ENCODE measurements at regions not wholly inside any gene's neighbourhood (a gene's known extent, or its start where the extent isn't known, plus 50 kb on each side); places are given as distances from the start of the nearest gene placed in this dataset.

DNA sequence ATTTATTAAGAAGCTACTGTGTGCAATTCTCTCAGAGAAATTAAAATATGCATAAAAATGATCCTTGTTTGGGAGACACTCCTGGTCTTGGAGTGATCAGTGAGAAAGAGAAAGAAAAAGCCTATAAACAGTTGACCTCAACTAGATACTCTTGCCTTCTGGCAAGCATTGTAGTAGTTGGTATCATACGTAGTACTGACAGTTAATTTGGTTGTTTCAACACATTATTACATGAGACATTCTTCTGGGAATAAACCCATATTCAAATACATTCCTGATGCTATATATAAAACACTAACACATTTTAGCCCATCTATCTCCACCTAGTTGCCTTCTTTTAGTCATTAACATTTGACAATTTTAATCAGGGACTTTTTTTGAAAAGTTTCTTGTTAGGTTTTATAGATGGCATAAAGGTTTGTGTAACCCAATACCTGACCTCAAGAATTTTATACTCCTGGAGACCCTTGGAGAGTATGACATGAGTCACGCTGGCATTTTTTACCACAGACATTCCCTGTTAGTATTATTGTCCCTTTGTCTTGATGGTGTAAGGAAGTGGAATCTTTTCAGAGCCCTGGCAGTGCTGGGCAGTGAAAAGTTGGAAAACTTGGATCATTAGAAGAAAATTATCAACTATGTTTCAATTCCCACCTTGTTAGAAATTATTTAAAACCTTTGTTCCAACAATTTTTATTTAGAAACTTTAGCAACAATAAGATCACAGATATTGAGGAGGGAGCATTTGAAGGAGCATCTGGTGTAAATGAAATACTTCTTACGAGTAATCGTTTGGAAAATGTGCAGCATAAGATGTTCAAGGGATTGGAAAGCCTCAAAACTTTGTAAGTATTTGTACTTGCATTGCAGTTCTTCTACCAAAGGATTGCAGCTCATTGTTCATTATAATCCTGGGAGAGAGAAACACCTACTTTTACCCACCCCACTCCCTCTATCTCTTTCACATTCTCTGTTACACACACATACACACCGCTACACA is 167.1 kb upstream of the PACRGL start:
- DNase-seq (no peak), ATAC-seq (ENCODE audit: poor library complexity) (no peak)
- intact Hi-C loops (cut with DNase I) = no loop called here

- intact Hi-C loops (cut with DNase I) = no loop called here
- DNase-seq = no peak
These were observed 161.4 kb upstream of the PACRGL start for GRCh38 chr4:20538905-20539304.

DNA sequence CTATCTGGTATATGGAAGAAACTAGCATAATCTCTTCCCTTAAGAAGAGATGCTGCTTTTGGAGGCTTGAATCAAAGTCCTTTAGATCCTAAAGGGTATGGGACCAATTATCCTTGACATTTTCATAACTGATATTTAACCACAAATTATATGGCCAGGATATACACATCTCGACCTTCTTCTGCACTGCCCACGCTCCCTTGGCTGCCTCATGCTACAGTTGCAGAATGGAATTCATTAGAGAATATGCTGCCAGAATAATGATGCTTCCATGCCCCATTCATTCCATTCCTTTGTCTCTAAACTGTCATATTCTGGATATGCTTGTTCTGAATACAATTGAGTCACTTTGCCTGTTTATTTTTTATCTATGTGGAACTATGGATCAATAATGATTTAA is 157.1 kb upstream of the PACRGL start:
- ATAC-seq (ENCODE audit: poor library complexity) = no peak
- intact Hi-C loops (cut with DNase I) = no loop called here
- no peak for DNase-seq

More at GRCh38 chr4:20538905-20539304, 161.4 kb upstream of the PACRGL start:
- ATAC-seq (ENCODE audit: poor library complexity) = no peak

DNA sequence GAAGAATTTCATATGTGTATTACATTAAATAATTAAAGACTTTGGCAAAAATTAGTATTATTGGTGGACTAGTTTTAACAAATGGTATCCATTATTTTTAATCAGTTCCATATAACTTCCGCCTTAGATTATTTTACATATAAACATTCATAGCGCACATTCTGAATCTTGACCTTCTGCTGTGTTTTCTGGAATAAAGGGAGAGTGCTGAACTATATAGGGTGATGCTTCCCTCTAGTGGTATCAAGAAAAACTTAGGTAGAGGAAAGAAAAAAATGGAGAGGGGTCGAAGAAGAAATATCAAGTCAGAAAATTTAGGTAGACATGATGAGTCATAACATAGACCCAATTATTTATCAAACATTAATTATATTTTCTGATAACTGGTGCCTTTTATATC is 155.6 kb upstream of the PACRGL start:
- intact Hi-C loops (cut with DNase I) = loop anchor here (5.0 kb wide), 1 partner anchor 122 kb away; no protein-coding TSS in a partner anchor
- no peak for DNase-seq
- ATAC-seq (ENCODE audit: poor library complexity) = peak; percentile 48

- no peak for DNase-seq
- ATAC-seq (ENCODE audit: poor library complexity) = no peak
- intact Hi-C loops (cut with DNase I) = no loop called here
These were observed 148.3 kb upstream of the PACRGL start for GRCh38 chr4:20552004-20552403.

- DNase-seq (no peak), ATAC-seq (ENCODE audit: poor library complexity) (no peak)
- intact Hi-C loops (cut with DNase I) = no loop called here
These were observed 146.1 kb upstream of the PACRGL start for GRCh38 chr4:20554134-20554533.

- DNase-seq = no peak
- intact Hi-C loops (cut with DNase I) = no loop called here
- ATAC-seq (ENCODE audit: poor library complexity) = no peak
These were observed 135.1 kb upstream of the PACRGL start for GRCh38 chr4:20565075-20565721.

DNA sequence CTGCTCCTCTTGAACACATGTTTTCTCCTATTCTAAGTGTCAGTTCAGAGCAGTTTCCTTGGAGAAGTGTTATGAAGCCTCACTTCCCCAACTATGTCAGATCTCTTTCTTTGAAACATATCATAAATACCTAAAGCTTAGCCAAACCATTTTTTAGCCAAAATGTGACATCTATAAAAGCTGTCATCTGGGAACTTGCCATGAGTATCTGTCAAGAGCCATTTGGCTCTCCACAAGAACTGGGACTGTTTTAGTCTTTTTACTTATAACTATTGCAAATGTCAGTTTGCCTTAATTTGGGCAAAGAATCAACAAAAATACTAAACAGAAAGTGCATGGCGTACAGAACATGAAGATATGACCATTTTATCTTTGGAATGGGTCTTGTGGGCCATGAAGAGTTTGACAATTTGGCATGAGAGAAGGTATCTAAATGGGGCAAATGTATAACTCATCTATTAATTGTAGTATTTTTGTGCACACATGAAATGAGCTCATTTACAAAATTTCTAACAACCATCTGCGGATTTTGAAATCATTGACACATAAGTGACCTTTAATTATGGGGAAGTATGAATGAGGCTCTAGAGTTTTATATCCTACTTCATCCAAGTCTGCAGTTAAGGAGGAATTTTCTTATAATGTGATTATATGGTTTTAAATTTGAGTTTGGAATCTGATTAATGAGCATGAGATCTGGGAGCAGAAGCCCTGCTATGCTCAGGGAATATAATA is 129.1 kb upstream of the PACRGL start:
- no peak for DNase-seq
- no peak for ATAC-seq (ENCODE audit: poor library complexity)
- intact Hi-C loops (cut with DNase I) = no loop called here

GRCh38 chr4:20572976-20573375 is 127.3 kb upstream of the PACRGL start:
- no peak for ATAC-seq (ENCODE audit: poor library complexity)
- intact Hi-C loops (cut with DNase I) = no loop called here

DNA sequence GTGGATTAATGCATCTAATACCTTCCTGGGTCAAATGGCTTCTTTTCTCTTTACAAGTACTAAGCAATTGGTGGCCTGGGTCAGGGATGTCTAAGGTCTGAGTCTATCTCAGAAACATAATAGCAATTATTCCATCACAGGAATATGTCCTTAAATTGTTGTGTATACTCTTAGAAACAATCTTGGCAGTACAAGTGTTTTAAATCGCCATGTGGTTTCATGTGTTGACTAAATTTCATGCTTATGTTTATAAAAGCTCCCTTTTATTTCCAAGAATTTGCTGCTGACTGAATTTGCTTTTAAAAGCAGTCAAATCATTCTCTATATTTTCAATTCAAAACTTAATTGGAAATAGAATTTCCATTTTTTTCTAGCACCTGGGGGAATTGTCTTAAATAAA is 125.3 kb upstream of the PACRGL start:
- ATAC-seq (ENCODE audit: poor library complexity) (no peak), DNase-seq (no peak)
- intact Hi-C loops (cut with DNase I) = no loop called here

More at GRCh38 chr4:20572976-20573375, 127.3 kb upstream of the PACRGL start:
- no peak for DNase-seq

DNA sequence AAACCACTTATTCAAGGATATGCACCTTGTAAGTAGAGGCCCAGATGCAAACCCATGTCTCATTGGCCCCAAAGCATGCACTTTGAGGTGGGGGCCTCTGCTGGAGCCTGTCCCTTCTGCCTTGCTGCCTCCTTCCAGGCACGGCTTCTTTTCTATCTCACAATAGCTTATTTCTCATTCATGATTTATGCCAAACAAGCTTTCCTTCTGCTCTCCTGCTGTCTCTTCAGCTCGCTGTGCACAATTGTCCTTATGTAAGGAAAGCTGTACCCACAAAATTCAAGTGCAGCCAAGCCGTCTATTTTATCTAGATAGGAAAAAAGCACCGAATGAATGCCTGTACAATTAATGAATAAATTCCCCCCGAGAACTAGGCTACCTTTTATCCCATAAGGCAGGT is 124.8 kb upstream of the PACRGL start:
- intact Hi-C loops (cut with DNase I) = no loop called here
- no peak for DNase-seq
- no peak for ATAC-seq (ENCODE audit: poor library complexity)

DNA sequence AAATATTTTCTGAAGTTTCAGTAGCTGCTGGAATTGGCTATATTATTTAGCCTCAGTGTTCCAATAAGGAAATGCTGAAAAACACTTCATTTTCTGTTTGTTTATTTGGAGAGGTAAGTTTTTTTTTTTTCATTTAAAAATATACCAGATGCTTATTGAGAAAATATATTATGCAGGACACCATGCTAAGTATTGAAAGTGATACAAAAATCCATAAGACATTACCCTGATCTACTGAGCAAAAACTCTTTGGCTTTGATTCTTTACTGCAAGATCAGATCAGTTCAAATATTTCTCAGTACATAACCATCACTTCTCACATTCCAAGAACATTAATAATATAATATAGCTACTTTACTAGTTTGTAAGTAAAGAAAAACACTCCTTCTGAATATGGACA is 123.4 kb upstream of the PACRGL start:
- intact Hi-C loops (cut with DNase I) = no loop called here
- ATAC-seq (ENCODE audit: poor library complexity) = no peak
- DNase-seq = no peak

- DNase-seq (no peak), ATAC-seq (ENCODE audit: poor library complexity) (no peak)
- intact Hi-C loops (cut with DNase I) = no loop called here
These were observed 122.6 kb upstream of the PACRGL start for GRCh38 chr4:20577702-20578101.

DNA sequence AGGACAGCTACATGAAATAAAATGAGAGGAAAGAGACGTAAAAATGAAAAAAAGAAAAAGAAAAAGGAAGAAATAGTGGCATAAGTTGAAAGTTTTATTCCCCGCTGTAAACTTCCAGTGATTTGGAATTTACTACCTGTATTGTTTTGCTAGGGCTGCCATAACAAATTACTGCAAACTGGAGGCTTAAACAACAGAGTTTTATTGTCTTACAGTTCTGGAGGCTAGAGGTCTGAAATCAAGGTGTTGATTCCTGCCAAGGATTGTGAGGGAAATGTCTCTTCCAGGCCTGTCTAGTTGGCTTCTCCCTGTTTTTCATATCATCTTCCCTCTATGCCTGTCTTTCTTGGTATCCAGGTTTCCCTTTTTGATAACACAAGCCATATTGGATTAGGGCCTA is 119.4 kb upstream of the PACRGL start:
- ATAC-seq (ENCODE audit: poor library complexity) = no peak
- intact Hi-C loops (cut with DNase I) = no loop called here
- DNase-seq = no peak

- ATAC-seq (ENCODE audit: poor library complexity) = no peak
- intact Hi-C loops (cut with DNase I) = no loop called here
- DNase-seq = no peak
These were observed 110.8 kb upstream of the PACRGL start for GRCh38 chr4:20589436-20589835.

GRCh38 chr4:20590849-20591248 is 109.4 kb upstream of the PACRGL start:
- DNase-seq (no peak), ATAC-seq (ENCODE audit: poor library complexity) (no peak)
- intact Hi-C loops (cut with DNase I) = no loop called here

- DNase-seq = no peak
- intact Hi-C loops (cut with DNase I) = no loop called here
- no peak for ATAC-seq (ENCODE audit: poor library complexity)
These were observed 108.7 kb upstream of the PACRGL start for GRCh38 chr4:20591571-20591970.

DNA sequence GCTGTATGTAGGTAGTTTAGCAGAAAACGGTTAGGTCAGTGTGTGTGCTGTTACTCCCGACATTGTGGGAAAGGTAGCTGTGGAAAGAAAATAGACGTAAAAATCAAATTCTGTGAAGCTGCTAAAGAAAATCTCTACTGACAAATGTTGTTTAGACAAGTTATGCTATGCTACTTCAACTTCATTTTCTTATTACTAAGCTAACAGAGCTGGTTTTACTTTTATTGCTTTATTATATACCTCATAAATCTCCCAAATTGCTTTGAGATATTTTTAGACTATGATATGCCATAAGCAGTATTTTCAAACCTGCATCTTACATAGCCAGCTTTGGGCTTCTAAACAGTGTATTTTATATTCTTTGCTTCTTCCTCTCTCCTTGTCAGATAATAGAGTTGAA is 108.2 kb upstream of the PACRGL start:
- ATAC-seq (ENCODE audit: poor library complexity) = no peak
- DNase-seq = no peak
- intact Hi-C loops (cut with DNase I) = no loop called here

DNA sequence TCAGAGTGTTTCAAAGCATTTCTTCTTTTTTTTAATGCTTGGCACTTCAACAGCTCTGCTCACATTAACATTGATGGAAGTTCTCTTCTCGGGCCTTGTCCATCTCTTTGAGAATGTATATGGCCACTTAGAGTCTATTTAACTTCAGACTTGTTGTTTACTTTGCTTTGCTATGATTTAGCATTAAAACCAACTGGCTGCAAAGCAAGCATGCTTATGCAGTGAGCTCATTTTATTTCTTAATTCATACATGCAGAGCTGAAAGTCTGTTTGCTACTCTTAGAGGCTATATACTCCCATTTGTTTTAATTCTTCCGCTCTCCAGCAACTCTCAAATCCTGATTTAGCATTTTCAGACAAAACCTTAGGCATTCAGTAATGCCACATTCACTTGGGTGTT is 107.6 kb upstream of the PACRGL start:
- ATAC-seq (ENCODE audit: poor library complexity) (no peak), DNase-seq (no peak)
- intact Hi-C loops (cut with DNase I) = no loop called here
